Endothelial cell (in vitro differentiated cells): ENCODE measurements at regions not wholly inside any gene's neighbourhood (a gene's known extent, or its start where the extent isn't known, plus 50 kb on each side); places are given as distances from the start of the nearest gene placed in this dataset.

Experiments used
- DNase-seq: peaks from one replicate; pipeline ENCODE4 v3.0.0; 2021; ENCODE audit warnings: low spot score
- H3K27ac Mint-ChIP-seq: one replicate; pipeline ENCODE4 v1.8.0; 2021; ENCODE audit warnings: mixed read lengths, inconsistent platforms; ENCODE audit not compliant: unreplicated experiment
- H3K27me3 Mint-ChIP-seq: one replicate; pipeline ENCODE4 v1.8.0; 2021; ENCODE audit warnings: mild to moderate bottlenecking, moderate library complexity, mixed read lengths, inconsistent platforms; ENCODE audit not compliant: unreplicated experiment
- H3K36me3 Mint-ChIP-seq: one replicate; pipeline ENCODE4 v1.8.0; 2021; ENCODE audit warnings: mild to moderate bottlenecking, low read depth, mixed read lengths, inconsistent platforms; ENCODE audit not compliant: unreplicated experiment
- H3K4me1 Mint-ChIP-seq: one replicate; pipeline ENCODE4 v1.8.0; 2021; ENCODE audit warnings: mild to moderate bottlenecking, mixed read lengths, inconsistent platforms; ENCODE audit not compliant: unreplicated experiment
- H3K4me3 Mint-ChIP-seq: one replicate; pipeline ENCODE4 v1.8.0; 2021; ENCODE audit warnings: mild to moderate bottlenecking, mixed read lengths, inconsistent platforms; ENCODE audit not compliant: unreplicated experiment
- H3K9me3 Mint-ChIP-seq: one replicate; pipeline ENCODE4 v1.8.0; 2021; ENCODE audit warnings: mixed read lengths, inconsistent platforms; ENCODE audit not compliant: unreplicated experiment
- TF ChIP-seq, protein P1 (sequence below): fragments of 200-600 bp; sonication (generic); IDR thresholded peaks from one replicate; pipeline ENCODE4 v1.5.0; 2021; ENCODE audit warnings: antibody characterized with exemption; ENCODE audit not compliant: unreplicated experiment

- no peaks in the 10 kb centered on the region for H3K36me3 Mint-ChIP-seq
- H3K9me3 Mint-ChIP-seq: no peaks in the 10 kb centered on the region
- DNase-seq: no peak
- no peak overlapping the region for H3K4me3 Mint-ChIP-seq
- H3K4me1 Mint-ChIP-seq: peaks cover 5% of the 10 kb centered on the region
- TF ChIP-seq, protein P1, sequence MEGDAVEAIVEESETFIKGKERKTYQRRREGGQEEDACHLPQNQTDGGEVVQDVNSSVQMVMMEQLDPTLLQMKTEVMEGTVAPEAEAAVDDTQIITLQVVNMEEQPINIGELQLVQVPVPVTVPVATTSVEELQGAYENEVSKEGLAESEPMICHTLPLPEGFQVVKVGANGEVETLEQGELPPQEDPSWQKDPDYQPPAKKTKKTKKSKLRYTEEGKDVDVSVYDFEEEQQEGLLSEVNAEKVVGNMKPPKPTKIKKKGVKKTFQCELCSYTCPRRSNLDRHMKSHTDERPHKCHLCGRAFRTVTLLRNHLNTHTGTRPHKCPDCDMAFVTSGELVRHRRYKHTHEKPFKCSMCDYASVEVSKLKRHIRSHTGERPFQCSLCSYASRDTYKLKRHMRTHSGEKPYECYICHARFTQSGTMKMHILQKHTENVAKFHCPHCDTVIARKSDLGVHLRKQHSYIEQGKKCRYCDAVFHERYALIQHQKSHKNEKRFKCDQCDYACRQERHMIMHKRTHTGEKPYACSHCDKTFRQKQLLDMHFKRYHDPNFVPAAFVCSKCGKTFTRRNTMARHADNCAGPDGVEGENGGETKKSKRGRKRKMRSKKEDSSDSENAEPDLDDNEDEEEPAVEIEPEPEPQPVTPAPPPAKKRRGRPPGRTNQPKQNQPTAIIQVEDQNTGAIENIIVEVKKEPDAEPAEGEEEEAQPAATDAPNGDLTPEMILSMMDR: no peak
- H3K27ac Mint-ChIP-seq: no peak overlapping the region
- peaks cover 2% of the 10 kb centered on the region for H3K27me3 Mint-ChIP-seq
Measured at GRCh38 chr2:161061786-161062185, 98.4 kb upstream of the TANK start.

DNA sequence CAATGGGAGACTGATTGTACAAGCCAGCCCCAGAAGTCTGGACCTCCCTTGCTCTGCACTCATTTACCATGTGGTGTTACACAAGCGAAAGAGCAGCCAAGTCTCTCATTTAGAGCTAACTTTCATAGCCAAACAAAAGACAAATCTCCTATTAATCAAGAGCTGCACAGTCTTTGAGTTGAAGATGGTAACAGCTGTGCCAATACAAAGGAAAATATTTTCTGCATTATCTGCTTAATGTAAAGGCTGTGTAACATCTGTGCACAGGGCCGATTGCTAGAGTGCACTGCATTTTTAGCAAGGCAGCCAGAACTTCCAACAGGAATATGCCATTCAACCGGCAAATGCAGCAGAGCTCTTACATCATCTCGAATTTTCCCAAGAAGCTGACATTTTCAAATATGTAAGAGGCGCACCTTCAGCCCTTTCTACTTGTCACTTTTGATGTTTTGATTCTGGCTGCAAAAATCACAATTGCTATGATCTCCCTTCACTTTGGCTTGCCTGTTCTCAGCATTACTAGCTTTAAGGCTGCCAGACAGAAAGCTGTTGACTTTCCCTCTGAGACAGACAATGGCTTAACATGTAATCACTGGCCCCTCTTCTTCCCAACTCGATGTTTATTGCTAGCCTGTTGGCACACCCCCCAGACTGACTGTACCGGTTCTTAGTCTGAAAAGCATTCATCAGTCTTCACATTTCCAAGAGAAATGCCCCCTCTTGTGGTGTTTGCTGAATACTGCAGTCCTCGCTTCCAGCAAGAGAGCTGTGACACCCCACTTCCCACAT lies 96.9 kb upstream of the TANK start:
- Mint-ChIP-seq H3K36me3 (no peaks in the 10 kb centered on the region), H3K4me3 (no peak overlapping the region), H3K4me1 (peaks cover 3% of the 10 kb centered on the region), H3K27ac (no peak overlapping the region), H3K27me3 (no peaks in the 10 kb centered on the region), H3K9me3 (no peaks in the 10 kb centered on the region)
- peak; percentile 70 for DNase-seq
- TF ChIP-seq, protein P1: peak; percentile 89

- Mint-ChIP-seq H3K4me3 (no peak overlapping the region), H3K27ac (no peak overlapping the region), H3K9me3 (no peaks in the 10 kb centered on the region), H3K27me3 (no peaks in the 10 kb centered on the region), H3K36me3 (no peaks in the 10 kb centered on the region), H3K4me1 (peaks cover 3% of the 10 kb centered on the region)
- no peak for DNase-seq
- TF ChIP-seq, protein P1: peak; percentile 20
Measured at GRCh38 chr2:161063946-161064306, 96.3 kb upstream of the TANK start.

GRCh38 chr2:161067846-161068350 lies 92.3 kb upstream of the TANK start:
- no peak overlapping the region for H3K4me3 Mint-ChIP-seq
- H3K27me3 Mint-ChIP-seq: no peaks in the 10 kb centered on the region
- H3K27ac Mint-ChIP-seq: no peak overlapping the region
- no peaks in the 10 kb centered on the region for H3K36me3 Mint-ChIP-seq
- peaks cover 3% of the 10 kb centered on the region for H3K4me1 Mint-ChIP-seq
- TF ChIP-seq, protein P1: no peak
- no peak for DNase-seq
- no peaks in the 10 kb centered on the region for H3K9me3 Mint-ChIP-seq

GRCh38 chr2:161068670-161069069 lies 91.6 kb upstream of the TANK start:
- H3K27me3 Mint-ChIP-seq: no peaks in the 10 kb centered on the region
- H3K36me3 Mint-ChIP-seq: no peaks in the 10 kb centered on the region
- no peak for DNase-seq
- H3K4me1 Mint-ChIP-seq: peaks cover under 1% of the 10 kb centered on the region
- no peaks in the 10 kb centered on the region for H3K9me3 Mint-ChIP-seq
- no peak overlapping the region for H3K4me3 Mint-ChIP-seq
- H3K27ac Mint-ChIP-seq: no peak overlapping the region
- TF ChIP-seq, protein P1: no peak
